GM23338 (cell line): ENCODE measurements at regions not wholly inside any gene's neighbourhood (a gene's known extent, or its start where the extent isn't known, plus 50 kb on each side); places are given as distances from the start of the nearest gene placed in this dataset.

Source experiments
- ATAC-seq: fragments of 200-7000 bp; cut with Tn5 transposase; 3 replicates; pipeline ENCODE4 v1.9.1; 2020
- DNase-seq: peaks from one replicate; pipeline ENCODE4 v3.0.0-alpha.2; 2015; ENCODE audit warnings: low spot score
- H2AFZ ChIP-seq: fragments of 200-600 bp; sonication (generic); 2 replicates; pipeline ENCODE4 v1.8.0; 2016; ENCODE audit warnings: antibody characterized with exemption, mild to moderate bottlenecking, moderate library complexity
- H3F3A ChIP-seq: fragments of 200-600 bp; sonication (generic); replicated peaks from 2 replicates; pipeline ENCODE4 v1.8.0; 2017; ENCODE audit warnings: antibody characterized with exemption, mixed run types, low read depth
- H3K27ac ChIP-seq: fragments of 200-600 bp; sonication (generic); 2 replicates; pipeline ENCODE4 v1.6.1; 2016; ENCODE audit warnings: low read depth
- H3K27me3 ChIP-seq: fragments of 200-600 bp; sonication (generic); 2 replicates; pipeline ENCODE4 v1.8.0; 2016; ENCODE audit warnings: mild to moderate bottlenecking, mixed run types, moderate library complexity; ENCODE audit not compliant: insufficient read depth
- H3K36me3 ChIP-seq: fragments of 200-600 bp; sonication (generic); 2 replicates; pipeline ENCODE4 v1.8.0; 2016; ENCODE audit warnings: mild to moderate bottlenecking; ENCODE audit not compliant: insufficient read depth
- H3K4me1 ChIP-seq: fragments of 200-600 bp; sonication (generic); 2 replicates; pipeline ENCODE4 v1.8.0; 2016; ENCODE audit warnings: mild to moderate bottlenecking, moderate library complexity; ENCODE audit not compliant: insufficient read depth
- H3K4me2 ChIP-seq: fragments of 200-600 bp; sonication (generic); 2 replicates; pipeline ENCODE4 v1.7.1; 2017; ENCODE audit warnings: mixed run types
- H3K4me3 ChIP-seq: fragments of 200-600 bp; sonication (generic); 2 replicates; pipeline ENCODE4 v1.6.1; 2016; ENCODE audit warnings: mixed run types
- H3K79me2 ChIP-seq: fragments of 200-600 bp; sonication (generic); replicated peaks from 2 replicates; pipeline ENCODE4 v1.8.0; 2017; ENCODE audit warnings: mild to moderate bottlenecking; ENCODE audit not compliant: insufficient read depth
- H3K9me2 ChIP-seq: fragments of 200-600 bp; sonication (generic); 2 replicates; pipeline ENCODE4 v1.8.0; 2017; ENCODE audit not compliant: insufficient read depth
- H4K20me1 ChIP-seq: fragments of 200-600 bp; sonication (generic); replicated peaks from 2 replicates; pipeline ENCODE4 v1.8.0; 2017; ENCODE audit warnings: mild to moderate bottlenecking; ENCODE audit not compliant: insufficient read depth
- H3K27ac Mint-ChIP-seq: 2 replicates; pipeline ENCODE4 v1.8.0; 2020; ENCODE audit warnings: inconsistent platforms, mild to moderate bottlenecking, moderate library complexity, mixed read lengths
- H3K27me3 Mint-ChIP-seq: 3 replicates; pipeline ENCODE4 v1.8.0; 2022; ENCODE audit warnings: low read depth, mild to moderate bottlenecking, moderate library complexity, mixed read lengths, inconsistent platforms; ENCODE audit not compliant: insufficient read depth, poor library complexity
- H3K36me3 Mint-ChIP-seq: 3 replicates; pipeline ENCODE4 v1.8.0; 2021; ENCODE audit warnings: low read depth, mild to moderate bottlenecking, inconsistent platforms, moderate library complexity, mixed read lengths
- H3K4me1 Mint-ChIP-seq: 3 replicates; pipeline ENCODE4 v1.8.0; 2020; ENCODE audit warnings: mild to moderate bottlenecking, inconsistent platforms, mixed read lengths
- H3K4me3 Mint-ChIP-seq: 3 replicates; pipeline ENCODE4 v1.8.0; 2021; ENCODE audit warnings: moderate library complexity, mild to moderate bottlenecking, inconsistent platforms, mixed read lengths
- H3K9me3 Mint-ChIP-seq: 3 replicates; pipeline ENCODE4 v1.8.0; 2020; ENCODE audit warnings: moderate library complexity, mild to moderate bottlenecking, inconsistent platforms, mixed read lengths
- CREB1 ChIP-seq: fragments of 250-450 bp; sonication (Bioruptor Pico); IDR thresholded peaks from 2 replicates; pipeline ENCODE4 v1.5.0; 2020; ENCODE audit warnings: low read depth, mild to moderate bottlenecking, moderate library complexity
- CTCF ChIP-seq, 2 experiments: fragments of 200-600 bp in 1 of 2; sonication (generic) in 1 of 2; conservative IDR thresholded peaks; 2 replicates each; pipeline versions ENCODE4 v1.5.1 to v1.6.1; 2016 to 2017; ENCODE audit warnings: antibody characterized with exemption in 2 of 2, low read depth in 2 of 2, mild to moderate bottlenecking in 2 of 2, moderate library complexity in 1 of 2
- ETS1 ChIP-seq: IDR thresholded peaks from 2 replicates; pipeline ENCODE4 v1.6.1; 2016; ENCODE audit warnings: antibody characterized with exemption
- EZH2 ChIP-seq: fragments of 200-600 bp; sonication (generic); IDR thresholded peaks from one replicate; pipeline ENCODE4 v1.8.0; 2017; ENCODE audit warnings: antibody characterized with exemption, mild to moderate bottlenecking, low read depth; ENCODE audit not compliant: unreplicated experiment
- EZH2phosphoT487 ChIP-seq: fragments of 200-600 bp; sonication (generic); IDR thresholded peaks from one replicate; pipeline ENCODE4 v1.8.1; 2018; ENCODE audit warnings: antibody characterized with exemption; ENCODE audit not compliant: unreplicated experiment
- POLR2AphosphoS5 ChIP-seq: IDR thresholded peaks from 2 replicates; pipeline ENCODE4 v1.6.1; 2016; ENCODE audit warnings: antibody characterized with exemption, low read depth
- REST ChIP-seq: IDR thresholded peaks from one replicate; pipeline ENCODE4 v1.6.1; 2018; ENCODE audit warnings: antibody characterized with exemption; ENCODE audit not compliant: unreplicated experiment
- STAT1 ChIP-seq: IDR thresholded peaks from one replicate; pipeline ENCODE4 v1.6.1; 2016; ENCODE audit warnings: antibody characterized with exemption; ENCODE audit not compliant: unreplicated experiment
- ZNF331 ChIP-seq: fragments of 250-450 bp; sonication (Bioruptor Pico); IDR thresholded peaks from 2 replicates; pipeline ENCODE4 v1.5.0; 2020; ENCODE audit warnings: low read depth, mild to moderate bottlenecking, moderate library complexity

- no peak for TF ChIP-seq CTCF (conservative IDR thresholded peaks at IDR 0.05; ENCODE audit: low read depth in 2 of 2)
Measured at GRCh38 chr11:122319691-122320620, 203.9 kb upstream of the BLID start (continued).

GRCh38 chr11:122319085-122319484, 203.1 kb upstream of the BLID start:
- H3K27ac ChIP-seq, result no peak overlapping the region
- Mint-ChIP-seq H3K27ac (no peak overlapping the region), H3K4me1 (peaks cover 31% of the 10 kb centered on the region)
- no peak for TF ChIP-seq STAT1
- TF ChIP-seq ZNF331 (CRISPR knock-in tag), result no peak
- TF ChIP-seq CREB1, result no peak
- no peak for TF ChIP-seq EZH2phosphoT487
- no peak for TF ChIP-seq POLR2AphosphoS5
- no peak for TF ChIP-seq EZH2
- TF ChIP-seq REST, result no peak
- no peak for TF ChIP-seq ETS1
- no peak for TF ChIP-seq CTCF (conservative IDR thresholded peaks at IDR 0.05; ENCODE audit: low read depth in 2 of 2)

More at GRCh38 chr11:122319085-122319484, 203.1 kb upstream of the BLID start:
- no peaks in the 10 kb centered on the region for H3K9me2 ChIP-seq
- H3K4me1 ChIP-seq, result peaks cover 21% of the 10 kb centered on the region
- no peak for DNase-seq
- no peak overlapping the region for H3K4me2 ChIP-seq
- no peak overlapping the region for H3K4me3 Mint-ChIP-seq
- H3K9me3 Mint-ChIP-seq, result no peaks in the 10 kb centered on the region
- no peaks in the 10 kb centered on the region for H3K36me3 ChIP-seq
- H3K27me3 Mint-ChIP-seq, result no peaks in the 10 kb centered on the region
- no peaks in the 10 kb centered on the region for H3K79me2 ChIP-seq
- no peak for ATAC-seq
- no peaks in the 10 kb centered on the region for H3K27me3 ChIP-seq
- no peak overlapping the region for H2AFZ ChIP-seq
- H3K4me3 ChIP-seq, result no peak overlapping the region
- H3F3A ChIP-seq, result no peaks in the 10 kb centered on the region
- no peaks in the 10 kb centered on the region for H4K20me1 ChIP-seq
- no peaks in the 10 kb centered on the region for H3K36me3 Mint-ChIP-seq
